ENCODE measurements at regions not wholly inside any gene's neighbourhood (a gene's known extent, or its start where the extent isn't known, plus 50 kb on each side); places are given as distances from the start of the nearest gene placed in this dataset.

GRCh38 chr15:27622371-27622770, 476.7 kb downstream of the OCA2 start:
- no peak for DNase-seq

GRCh38 chr15:27619204-27619603, 479.9 kb downstream of the OCA2 start:
- no peak for DNase-seq

DNA sequence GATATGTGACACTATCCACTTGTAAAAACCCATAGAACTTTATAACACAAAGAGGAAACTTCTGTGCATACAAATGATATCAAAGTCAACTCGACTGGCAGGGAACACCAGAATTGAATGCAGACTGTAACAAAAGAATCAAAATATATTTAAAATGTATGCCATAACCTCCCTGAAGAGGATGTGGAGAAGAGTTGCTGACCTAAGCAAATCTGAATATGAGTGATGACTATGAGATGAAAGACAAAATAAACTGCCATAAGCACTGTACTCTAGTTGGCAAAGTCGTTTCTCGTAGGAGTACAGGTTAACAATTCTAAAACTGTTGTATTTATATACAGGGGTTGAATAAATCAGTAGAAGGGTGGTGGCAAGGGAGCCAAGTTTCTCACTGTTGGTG, 482.1 kb downstream of the OCA2 start:
- no peak for DNase-seq

- no peak for DNase-seq
These were observed 490.9 kb downstream of the OCA2 start for GRCh38 chr15:27608248-27608647.

DNA sequence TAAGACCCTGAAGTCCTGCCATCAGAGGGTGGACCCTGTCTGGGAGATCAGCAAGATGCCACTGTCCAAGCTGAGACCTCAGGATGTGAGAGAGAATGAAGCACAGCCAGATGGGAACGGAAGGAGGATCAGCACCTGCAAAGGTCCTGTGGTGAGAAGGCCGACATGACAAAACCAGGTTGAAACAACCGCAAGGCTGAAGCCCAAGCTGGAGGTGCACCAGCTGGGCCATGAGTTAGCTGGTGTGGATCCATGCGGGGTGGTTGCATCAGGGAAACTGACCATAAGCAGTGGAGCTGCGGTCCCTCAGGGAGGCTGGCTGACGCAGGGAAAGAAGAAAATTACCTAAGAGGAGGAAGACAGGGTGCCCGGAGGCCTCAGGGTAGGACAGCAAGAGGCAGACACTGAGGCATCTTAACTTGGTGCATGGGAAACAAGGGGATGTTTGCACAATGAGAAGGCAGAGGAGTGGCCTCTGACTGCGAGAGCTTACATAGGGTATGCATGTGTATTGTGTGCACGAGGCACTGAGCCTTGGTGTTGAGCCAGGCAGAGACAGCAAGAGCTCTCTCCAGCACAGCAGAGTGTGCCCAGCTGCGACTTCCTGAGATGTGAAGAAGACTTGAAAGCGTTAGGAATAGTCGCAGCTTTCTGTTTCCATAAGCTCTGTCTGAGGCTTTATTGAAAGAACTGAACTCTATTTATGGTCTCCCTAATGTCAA, 497.7 kb downstream of the OCA2 start:
- DNase-seq, result peak in 20 of 58 donors; percentile 4 to 41 (median 14)

DNA sequence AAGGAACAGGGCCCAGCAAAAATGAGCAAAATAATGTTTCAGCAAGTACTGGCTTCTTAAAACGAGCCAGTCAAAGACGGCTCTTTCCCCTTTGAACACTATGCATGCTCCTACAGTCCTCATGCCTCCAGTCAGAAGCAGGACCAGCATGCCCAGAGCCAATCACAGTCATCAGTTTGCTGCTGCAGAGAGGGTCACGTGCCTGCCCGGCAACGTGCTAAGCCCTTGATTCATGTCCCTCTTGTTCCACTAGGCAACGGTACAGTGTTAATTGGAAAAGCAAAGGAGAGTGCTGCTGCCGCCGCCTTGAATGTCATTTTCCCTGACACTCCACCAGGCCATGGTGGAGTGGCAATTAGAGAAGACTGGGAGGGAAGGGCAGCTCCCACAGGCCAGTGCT, 500.1 kb downstream of the OCA2 start:
- no peak for DNase-seq

GRCh38 chr15:27598251-27599009, 500.7 kb downstream of the OCA2 start:
- DNase-seq, result no peak

DNA sequence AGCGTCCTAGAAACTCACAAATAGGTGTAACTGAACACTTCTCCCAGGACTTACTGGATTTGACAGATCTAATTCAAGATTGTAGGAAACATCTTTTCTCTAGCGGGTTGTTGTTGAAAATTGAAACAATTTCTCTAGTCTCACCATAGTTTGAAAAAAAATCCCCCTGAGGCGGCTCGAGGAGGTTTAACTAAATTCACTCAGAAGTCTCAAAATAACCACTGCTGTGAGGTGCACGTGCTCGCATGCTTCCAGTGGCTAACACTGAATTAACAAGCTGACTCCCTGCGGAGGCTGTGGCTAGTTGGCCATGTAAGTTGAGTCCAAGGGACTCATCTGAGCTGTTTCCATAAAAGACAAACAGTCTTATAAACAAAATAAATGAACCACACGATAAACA, 503.9 kb downstream of the OCA2 start:
- no peak for DNase-seq

- no peak for DNase-seq
These were observed 506.9 kb downstream of the OCA2 start for GRCh38 chr15:27592036-27592760.

Data from anterior cingulate cortex (tissue), 58 donors.